ENCODE measurements at regions not wholly inside any gene's neighbourhood (a gene's known extent, or its start where the extent isn't known, plus 50 kb on each side); places are given as distances from the start of the nearest gene placed in this dataset.

- H3K9ac ChIP-seq (ENCODE audit: low read length) = no peak overlapping the region
- H3K9me2 ChIP-seq (replicated peaks; ENCODE audit: insufficient read depth, low read length) = no peaks in the 10 kb centered on the region
- no peaks in the 10 kb centered on the region for H3K9me3 ChIP-seq (ENCODE audit: insufficient read depth, low read length)
- H3K4me3 ChIP-seq (ENCODE audit: insufficient read depth, low read length, poor library complexity, severe bottlenecking) = no peak overlapping the region
- TF ChIP-seq EZH2phosphoT487 (conservative IDR thresholded peaks at IDR 0.05; ENCODE audit: low read length) (no peak), CTCF (IDR thresholded peaks at IDR 0.05; ENCODE audit: insufficient read depth, low read length, poor library complexity, severe bottlenecking) (no peak)
- no peaks in the 10 kb centered on the region for H4K20me1 ChIP-seq (ENCODE audit: low read depth, low read length)
- no peaks in the 10 kb centered on the region for H3K27me3 ChIP-seq (ENCODE audit: low read length)
- no peaks in the 10 kb centered on the region for H3K36me3 ChIP-seq (ENCODE audit: low read length)
- no peaks in the 10 kb centered on the region for H3F3A ChIP-seq (ENCODE audit: insufficient read depth)
- H2AFZ ChIP-seq (ENCODE audit: low read depth, low read length, severe bottlenecking) = no peak overlapping the region
- no peak overlapping the region for H3K4me2 ChIP-seq (ENCODE audit: low read depth, low read length, poor library complexity, severe bottlenecking)
- no peak overlapping the region for H3K27ac ChIP-seq (ENCODE audit: low read depth, low read length)
- H3K79me2 ChIP-seq (ENCODE audit: insufficient read depth, low read length) = no peaks in the 10 kb centered on the region
These were observed 132.9 kb upstream of the GJB5 start for GRCh38 chr1:34621916-34622315.

DNA sequence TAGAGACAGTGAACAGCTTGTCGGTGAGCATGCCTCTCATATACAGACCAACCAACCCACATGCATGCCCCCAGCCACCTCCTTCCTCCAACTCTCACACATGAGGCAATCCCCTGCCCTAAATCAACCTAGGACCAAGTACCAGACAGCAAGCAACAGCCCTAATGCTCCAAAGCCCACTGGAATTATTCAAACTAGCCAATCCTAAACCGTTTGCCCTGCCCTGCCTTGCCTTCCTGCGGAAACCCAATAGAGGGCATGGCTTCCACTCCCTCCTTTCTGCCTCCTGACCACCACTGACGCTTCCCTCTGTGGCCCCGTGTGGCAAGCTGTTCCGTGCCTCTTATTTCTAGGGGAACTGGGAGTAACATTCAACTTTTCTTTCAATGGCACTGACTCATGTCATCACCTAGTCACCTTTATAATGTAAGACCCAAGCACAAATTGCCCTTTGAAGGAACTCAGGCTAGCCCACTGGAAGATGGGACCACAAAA lies 129.3 kb upstream of the GJB5 start:
- Histone ChIP-seq H3F3A (ENCODE audit: insufficient read depth) (no peaks in the 10 kb centered on the region), H3K27me3 (ENCODE audit: low read length) (no peaks in the 10 kb centered on the region), H3K27ac (ENCODE audit: low read depth, low read length) (no peak overlapping the region), H3K9ac (ENCODE audit: low read length) (no peak overlapping the region), H4K20me1 (ENCODE audit: low read depth, low read length) (no peaks in the 10 kb centered on the region), H3K4me2 (ENCODE audit: low read depth, low read length, poor library complexity, severe bottlenecking) (no peak overlapping the region), H3K36me3 (ENCODE audit: low read length) (no peaks in the 10 kb centered on the region), H3K4me3 (ENCODE audit: insufficient read depth, low read length, poor library complexity, severe bottlenecking) (no peak overlapping the region), H3K9me3 (ENCODE audit: insufficient read depth, low read length) (no peaks in the 10 kb centered on the region), H3K79me2 (ENCODE audit: insufficient read depth, low read length) (no peaks in the 10 kb centered on the region), H2AFZ (ENCODE audit: low read depth, low read length, severe bottlenecking) (no peak overlapping the region), H3K9me2 (replicated peaks; ENCODE audit: insufficient read depth, low read length) (no peaks in the 10 kb centered on the region)
- TF ChIP-seq EZH2phosphoT487 (conservative IDR thresholded peaks at IDR 0.05; ENCODE audit: low read length) = no peak
- TF ChIP-seq CTCF (IDR thresholded peaks at IDR 0.05; ENCODE audit: insufficient read depth, low read length, poor library complexity, severe bottlenecking) = no peak

- H3K9me3 ChIP-seq (ENCODE audit: insufficient read depth, low read length) = no peaks in the 10 kb centered on the region
- H3K4me2 ChIP-seq (ENCODE audit: low read depth, low read length, poor library complexity, severe bottlenecking) = no peak overlapping the region
- H4K20me1 ChIP-seq (ENCODE audit: low read depth, low read length) = no peaks in the 10 kb centered on the region
- H3K36me3 ChIP-seq (ENCODE audit: low read length) = no peaks in the 10 kb centered on the region
- no peaks in the 10 kb centered on the region for H3K27me3 ChIP-seq (ENCODE audit: low read length)
- no peaks in the 10 kb centered on the region for H3F3A ChIP-seq (ENCODE audit: insufficient read depth)
- no peak overlapping the region for H2AFZ ChIP-seq (ENCODE audit: low read depth, low read length, severe bottlenecking)
- H3K4me3 ChIP-seq (ENCODE audit: insufficient read depth, low read length, poor library complexity, severe bottlenecking) = no peak overlapping the region
- no peaks in the 10 kb centered on the region for H3K9me2 ChIP-seq (replicated peaks; ENCODE audit: insufficient read depth, low read length)
- H3K27ac ChIP-seq (ENCODE audit: low read depth, low read length) = no peak overlapping the region
- H3K79me2 ChIP-seq (ENCODE audit: insufficient read depth, low read length) = no peaks in the 10 kb centered on the region
- no peak for TF ChIP-seq CTCF (IDR thresholded peaks at IDR 0.05; ENCODE audit: insufficient read depth, low read length, poor library complexity, severe bottlenecking)
- no peak for TF ChIP-seq EZH2phosphoT487 (conservative IDR thresholded peaks at IDR 0.05; ENCODE audit: low read length)
- no peak overlapping the region for H3K9ac ChIP-seq (ENCODE audit: low read length)
These were observed 127.2 kb upstream of the GJB5 start for GRCh38 chr1:34627465-34628240.

Data from SU-DHL-6 (cell line).